ENCODE measurements at regions not wholly inside any gene's neighbourhood (a gene's known extent, or its start where the extent isn't known, plus 50 kb on each side); places are given as distances from the start of the nearest gene placed in this dataset.

DNA sequence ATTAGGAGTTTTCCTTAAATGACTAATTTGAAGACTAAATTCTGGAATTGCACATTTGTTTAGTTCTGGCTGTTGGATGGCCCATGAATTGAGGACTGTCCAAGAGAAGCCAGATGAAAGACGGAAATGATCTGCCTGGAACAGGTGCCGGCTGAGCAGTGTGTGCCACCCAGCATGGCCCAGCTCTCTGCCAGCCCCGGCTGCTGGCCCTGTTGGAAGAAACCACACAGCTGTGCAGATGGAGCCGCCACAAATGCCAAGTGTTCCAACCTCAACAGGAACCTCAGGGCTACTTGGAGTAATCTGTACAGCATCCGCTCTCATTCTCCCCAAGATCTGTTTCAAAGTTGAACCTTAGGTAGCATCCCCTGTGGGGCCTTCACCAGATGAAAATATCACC is 67.0 kb upstream of the STARD13 start:
- TF ChIP-seq EZH2 (IDR thresholded peaks at IDR 0.05) (no peak), POLR2AphosphoS5 (IDR thresholded peaks at IDR 0.05; ENCODE audit: borderline replicate concordance, low read depth, low read length) (no peak), FOXP2 (optimal IDR thresholded peaks at IDR 0.05; ENCODE audit: control extremely low read depth, extremely low read length, insufficient read depth) (no peak)

Measured in SK-N-MC (cell line).